GM21528 (cell line): ENCODE measurements at regions not wholly inside any gene's neighbourhood (a gene's known extent, or its start where the extent isn't known, plus 50 kb on each side); places are given as distances from the start of the nearest gene placed in this dataset.
"Not testable (repeated sequence)": the region's sequence is repeated elsewhere in the genome, so short reads cannot be mapped to it uniquely, and the experiment has no call there.

Experiments used
- ATAC-seq: cut with Tn5 transposase; IDR thresholded peaks from one replicate; pipeline ENCODE4 v1.9.1; 2021; ENCODE audit warnings: mild to moderate bottlenecking, moderate library complexity; ENCODE audit not compliant: unreplicated experiment, low FRiP score

GRCh38 chr7:19549246-19549645 lies 159.6 kb downstream of the POLR1F start:
- ATAC-seq = not testable (repeated sequence)

DNA sequence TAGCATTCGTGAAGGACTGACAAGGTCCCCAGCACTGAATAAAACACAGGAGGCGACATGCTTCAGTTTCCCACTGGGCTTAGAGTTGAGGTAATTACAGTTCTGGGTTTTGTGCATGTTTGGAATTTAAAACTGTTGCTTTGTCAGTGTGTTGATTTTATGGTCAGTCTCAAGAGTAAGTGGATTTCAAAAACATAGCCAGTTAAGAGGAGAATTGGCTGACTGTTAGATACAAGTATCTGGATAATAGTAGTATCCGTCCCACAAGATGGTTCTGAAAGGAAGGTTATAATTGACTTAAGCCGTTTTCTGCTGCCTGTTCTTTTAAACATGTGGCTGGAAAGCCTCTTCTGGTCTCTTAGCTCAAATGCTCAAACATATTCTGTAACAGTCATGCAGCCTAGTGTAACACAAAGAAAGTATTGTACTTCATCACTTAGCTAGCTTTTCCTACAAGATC lies 170.9 kb downstream of the POLR1F start:
- no peak for ATAC-seq

- no peak for ATAC-seq
Measured at GRCh38 chr7:19533266-19533665, 175.6 kb downstream of the POLR1F start.

DNA sequence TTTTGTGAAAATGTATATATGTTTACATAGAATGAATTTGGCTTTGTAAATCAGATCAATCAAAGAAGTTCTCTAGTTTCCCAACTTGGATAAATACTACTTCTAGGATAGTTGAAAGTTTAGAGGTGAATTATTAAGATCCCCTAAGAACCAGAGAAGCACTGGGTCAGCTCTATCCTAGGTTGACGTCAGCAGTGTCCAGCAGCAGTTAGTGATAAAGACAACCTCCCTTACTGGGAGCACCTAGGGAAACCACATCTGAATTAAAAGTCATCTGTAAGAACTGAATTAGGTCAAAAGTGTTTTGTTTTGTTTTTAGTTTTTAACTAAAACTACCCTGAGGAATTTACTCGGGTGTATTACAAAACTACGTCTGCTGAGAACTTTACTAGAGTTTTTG lies 178.0 kb downstream of the POLR1F start:
- no peak for ATAC-seq

DNA sequence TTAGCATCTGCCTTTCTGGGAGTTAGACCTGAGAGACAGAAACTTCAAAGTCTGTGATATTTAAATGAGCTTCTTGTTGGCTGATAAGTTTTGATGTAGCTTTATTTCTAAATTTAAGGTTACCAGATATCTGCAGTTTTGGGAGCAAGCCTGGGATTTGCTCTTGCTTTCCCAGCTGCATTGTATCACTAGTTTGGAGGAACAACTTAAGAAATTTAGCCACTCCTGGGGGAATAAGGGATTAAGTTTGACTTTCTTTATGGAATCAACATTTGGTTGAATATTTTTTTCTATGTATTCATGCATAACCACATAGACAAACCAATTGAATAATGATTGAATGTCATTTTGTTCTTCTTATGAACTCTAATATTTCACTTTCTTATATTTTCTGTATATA lies 178.6 kb downstream of the POLR1F start:
- no peak for ATAC-seq

GRCh38 chr7:19526639-19527038 lies 182.2 kb downstream of the POLR1F start:
- ATAC-seq = no peak

DNA sequence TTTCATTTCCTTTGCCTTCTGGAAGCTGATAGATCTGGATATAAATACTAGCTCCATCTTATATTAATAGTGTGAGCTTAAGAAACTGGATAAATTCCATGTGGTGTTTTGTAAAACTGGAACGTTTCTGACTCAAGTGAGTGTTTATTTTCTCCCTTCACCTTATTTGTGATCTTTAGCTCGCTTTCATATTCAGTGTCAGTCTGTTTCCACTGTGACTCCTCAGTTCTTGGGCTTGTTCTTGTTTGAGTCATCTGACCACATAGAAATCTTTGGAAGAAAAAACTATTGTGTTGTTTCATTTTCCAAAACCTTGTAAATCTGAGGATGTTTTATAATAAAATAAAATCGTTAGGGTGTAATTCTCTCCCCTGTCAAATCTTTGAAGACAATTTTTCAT lies 186.4 kb downstream of the POLR1F start:
- no peak for ATAC-seq

- no peak for ATAC-seq
Measured at GRCh38 chr7:19520392-19520791, 188.4 kb downstream of the POLR1F start.

DNA sequence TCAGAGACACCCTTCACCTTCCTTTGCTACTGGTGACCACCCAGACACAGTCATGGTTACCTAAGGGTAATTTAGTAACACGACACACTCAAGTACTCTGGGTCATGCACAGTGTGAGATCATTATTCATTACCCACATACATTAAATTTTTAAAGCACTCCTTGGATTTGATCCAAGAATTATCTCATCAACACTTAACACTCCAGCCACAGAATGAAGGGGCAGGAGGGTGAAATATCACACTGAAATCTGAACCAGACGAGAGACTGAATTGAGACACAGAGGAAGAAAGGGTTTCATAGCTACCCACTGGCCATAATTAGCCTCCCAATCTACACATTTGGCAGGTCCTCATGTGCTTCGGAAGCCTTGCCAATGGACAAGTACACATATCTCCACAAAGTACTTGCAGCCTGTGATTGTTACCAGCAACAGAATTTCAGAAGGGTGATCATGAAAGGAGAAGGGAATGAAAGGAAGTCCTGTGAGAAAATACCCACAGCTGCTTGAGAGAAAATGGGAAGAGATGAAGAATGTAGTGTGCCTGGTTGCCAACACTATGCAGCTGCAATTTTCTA lies 189.3 kb downstream of the POLR1F start:
- no peak for ATAC-seq

- ATAC-seq = not testable (repeated sequence)
Measured at GRCh38 chr7:19517546-19517945, 191.3 kb downstream of the POLR1F start.

- ATAC-seq = no peak
Measured at GRCh38 chr7:19508821-19509220, 200.0 kb downstream of the POLR1F start.

DNA sequence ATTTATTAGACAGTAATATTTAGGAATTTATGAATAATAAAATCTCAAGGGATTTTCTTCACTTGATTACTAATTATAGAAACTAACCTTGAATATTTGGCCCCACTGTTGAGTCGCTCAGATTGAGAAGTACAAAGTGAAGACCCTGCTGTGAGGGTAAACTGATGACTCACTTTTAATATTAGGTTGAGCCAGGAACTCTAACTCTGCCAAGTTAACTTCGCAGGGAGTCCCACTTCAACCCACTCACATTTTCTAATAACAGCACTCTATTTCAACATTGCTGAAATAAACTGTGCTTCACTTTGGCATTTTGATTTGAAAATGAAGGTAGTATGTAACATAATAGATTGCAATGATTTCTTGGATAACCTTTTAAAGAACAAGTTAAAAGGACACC lies 200.7 kb downstream of the POLR1F start:
- no peak for ATAC-seq

GRCh38 chr7:19491821-19492452 lies 216.9 kb downstream of the POLR1F start:
- no peak for ATAC-seq

DNA sequence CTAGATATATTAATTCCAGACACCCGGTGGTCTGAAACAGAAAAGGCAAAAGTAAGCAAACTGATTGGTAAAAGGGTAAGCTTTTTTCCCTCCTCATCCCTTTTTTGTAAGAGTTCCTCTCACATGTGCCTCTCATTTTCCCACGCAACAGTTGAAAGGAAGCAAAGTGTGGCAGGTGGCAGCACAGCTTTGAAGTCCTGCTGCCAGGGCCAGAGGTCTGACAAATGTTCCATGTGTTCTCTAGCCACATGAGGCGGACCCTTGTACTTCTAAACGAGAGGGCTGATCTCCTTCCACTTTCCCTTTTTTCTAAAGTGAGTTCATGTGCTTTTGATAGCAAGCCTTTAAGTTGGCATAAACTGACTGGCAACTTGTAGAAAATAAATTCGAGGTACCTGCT lies 217.5 kb downstream of the POLR1F start:
- no peak for ATAC-seq

DNA sequence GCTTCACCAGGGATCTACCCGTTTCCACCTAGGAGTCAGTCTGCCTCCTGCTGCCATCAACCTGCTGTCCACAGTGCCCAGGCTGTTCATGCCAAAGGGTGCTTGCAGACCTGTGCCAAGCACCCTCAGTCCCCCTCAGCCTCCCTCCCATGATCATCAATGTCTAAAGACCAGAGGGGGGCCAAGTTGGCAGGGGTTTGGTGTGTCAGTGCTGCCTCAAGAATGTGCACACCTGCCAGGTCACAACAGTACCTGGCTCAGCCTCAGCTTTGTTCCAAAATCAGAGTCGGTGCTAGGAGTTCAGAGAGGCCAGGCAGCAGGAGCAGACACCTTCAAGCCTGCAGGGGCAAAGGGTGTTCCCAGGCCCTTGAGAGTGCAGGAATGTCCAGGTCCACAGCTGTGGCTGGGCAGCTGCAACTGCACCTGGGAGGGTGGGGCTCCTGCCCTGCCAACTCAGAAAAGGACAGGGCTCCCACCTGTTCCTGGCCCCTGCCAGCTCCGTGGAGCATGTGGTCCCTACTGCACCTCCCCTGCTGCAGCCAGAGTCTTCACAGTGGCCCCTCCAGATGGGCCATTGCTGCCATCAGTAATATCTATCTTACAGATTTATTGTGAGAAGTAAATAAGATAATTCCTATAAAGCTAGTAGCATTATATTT lies 219.5 kb downstream of the POLR1F start:
- no peak for ATAC-seq

DNA sequence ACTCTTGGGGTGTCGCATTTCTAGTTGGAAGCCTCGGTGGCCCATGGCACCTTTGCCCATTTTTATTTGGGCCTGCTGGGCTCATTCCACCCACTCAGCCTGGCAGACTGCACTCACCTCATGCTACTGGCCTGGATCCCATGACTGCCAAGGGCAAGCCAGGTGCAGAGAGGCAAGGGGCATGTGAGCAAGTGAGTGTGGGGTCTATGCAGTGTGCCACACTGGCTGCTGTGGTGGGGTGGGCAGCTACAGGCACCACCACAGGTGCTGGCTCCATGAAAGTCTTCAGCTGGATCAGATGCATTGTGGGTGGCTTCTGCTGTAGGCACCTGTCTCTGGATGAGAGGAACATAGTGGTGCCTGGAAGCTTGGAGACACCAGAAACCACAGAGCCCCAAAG lies 220.8 kb downstream of the POLR1F start:
- ATAC-seq = no peak

DNA sequence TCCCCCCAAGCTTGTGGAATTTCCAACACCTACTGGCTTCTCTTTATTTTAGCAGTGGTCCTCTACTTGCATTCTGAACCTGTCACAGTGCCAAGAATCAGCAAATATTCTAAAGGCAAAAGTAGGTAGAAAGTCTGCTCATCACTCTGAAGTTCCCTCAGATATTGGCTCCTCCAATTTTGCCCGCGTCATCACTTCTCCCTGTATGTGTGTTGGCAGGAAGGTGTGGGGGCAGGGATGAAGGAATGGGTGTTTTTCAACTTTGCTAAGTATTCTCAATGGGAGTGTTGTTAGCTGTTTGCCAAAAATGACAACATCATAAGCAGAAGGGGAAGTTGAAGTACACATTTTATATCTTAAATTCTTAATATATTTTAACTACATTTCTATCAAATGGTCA lies 226.2 kb downstream of the POLR1F start:
- no peak for ATAC-seq

GRCh38 chr7:19480383-19480782 lies 228.5 kb downstream of the POLR1F start:
- no peak for ATAC-seq

DNA sequence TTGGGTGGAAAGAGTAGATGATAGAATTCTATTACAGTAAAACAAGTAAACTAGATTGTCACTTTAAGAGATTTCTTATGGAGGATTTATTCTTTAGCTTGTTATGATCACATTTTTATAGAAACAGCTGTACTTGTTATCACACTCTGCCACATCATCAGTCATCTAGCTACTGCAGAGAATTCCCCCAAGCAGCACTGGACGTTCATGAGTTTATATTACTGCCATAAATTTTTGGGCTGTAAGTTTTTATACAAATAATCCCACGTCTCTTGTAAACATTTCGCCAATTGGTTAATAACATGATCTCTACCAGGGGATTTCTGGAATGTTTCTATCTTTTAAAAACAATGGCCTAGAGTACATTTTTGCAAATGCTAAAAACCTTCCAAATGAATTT lies 238.8 kb downstream of the POLR1F start:
- ATAC-seq = no peak

DNA sequence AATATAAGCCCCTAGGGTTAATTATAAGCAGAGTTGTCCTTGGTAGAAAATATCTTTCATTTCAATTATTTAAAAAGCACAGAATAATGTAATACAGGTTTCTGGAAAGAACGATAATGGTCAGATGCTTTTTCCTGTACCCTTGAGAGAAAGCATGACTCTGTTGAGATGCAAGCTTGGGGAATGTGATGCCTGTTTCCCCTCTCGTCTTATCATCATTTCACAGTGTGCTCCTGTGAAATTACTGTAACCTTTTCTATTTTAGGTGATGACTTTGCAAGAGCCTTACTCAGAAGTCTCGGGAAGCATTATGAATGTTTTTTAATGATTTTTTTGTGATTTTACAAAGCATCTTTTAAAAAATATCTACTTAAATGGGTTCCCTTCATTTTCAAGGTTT lies 243.0 kb downstream of the POLR1F start:
- no peak for ATAC-seq

GRCh38 chr7:19464751-19465150 lies 244.1 kb downstream of the POLR1F start:
- ATAC-seq = no peak

- no peak for ATAC-seq
Measured at GRCh38 chr7:19464241-19464640, 244.6 kb downstream of the POLR1F start.
